OCI-LY3 (cell line): ENCODE measurements at regions not wholly inside any gene's neighbourhood (a gene's known extent, or its start where the extent isn't known, plus 50 kb on each side); places are given as distances from the start of the nearest gene placed in this dataset.

ENCODE experiments used
- H2AFZ ChIP-seq: fragments of 200-600, 300-600 bp; shearing (Covaris generic); 2 replicates; pipeline ENCODE4 v1.6.0; 2014; ENCODE audit warnings: antibody characterized with exemption, low read depth, low read length
- H3K27ac ChIP-seq: fragments of 200-600, 300-600 bp; sonication (generic); 2 replicates; pipeline ENCODE4 v1.5.1; 2014; ENCODE audit warnings: mild to moderate bottlenecking, low read length, moderate library complexity, mixed read lengths
- H3K27me3 ChIP-seq: fragments of 200-600, 300-600 bp; sonication (generic); 2 replicates; pipeline ENCODE4 v1.6.1; 2014; ENCODE audit warnings: low read depth, low read length, mixed read lengths
- H3K36me3 ChIP-seq: fragments of 200-600, 300-600 bp; sonication (generic); replicated peaks from 2 replicates; pipeline ENCODE3; 2014; ENCODE audit warnings: low read depth, low read length, mixed read lengths
- H3K4me1 ChIP-seq: fragments of 300-600, 200-600 bp; sonication (generic); 2 replicates; pipeline ENCODE4 v1.6.1; 2014; ENCODE audit warnings: low read length, mixed read lengths
- H3K4me2 ChIP-seq: fragments of 200-600, 300-600 bp; sonication (generic); 2 replicates; pipeline ENCODE4 v1.6.1; 2014; ENCODE audit warnings: low read length, mixed read lengths
- H3K4me3 ChIP-seq: fragments of 300-600, 200-600 bp; sonication (generic); 2 replicates; pipeline ENCODE4 v1.5.1; 2014; ENCODE audit warnings: antibody characterized with exemption, mild to moderate bottlenecking, low read length, moderate library complexity
- H3K79me2 ChIP-seq: fragments of 300-600, 200-600 bp; shearing (Covaris generic); 2 replicates; pipeline ENCODE4 v1.6.1; 2014; ENCODE audit warnings: mild to moderate bottlenecking, low read length, mixed read lengths
- H3K9ac ChIP-seq: fragments of 300-600, 200-600 bp; shearing (Covaris generic); 2 replicates; pipeline ENCODE4 v1.6.0; 2014; ENCODE audit warnings: mild to moderate bottlenecking, low read length, moderate library complexity
- H3K9me3 ChIP-seq: fragments of 200-600, 300-600 bp; shearing (Covaris generic); 2 replicates; pipeline ENCODE4 v1.6.1; 2014; ENCODE audit warnings: low read length, mixed read lengths; ENCODE audit not compliant: insufficient read depth
- H4K20me1 ChIP-seq: fragments of 200-600, 300-600 bp; sonication (generic); 2 replicates; pipeline ENCODE4 v1.6.1; 2016; ENCODE audit warnings: low read length, mixed read lengths; ENCODE audit not compliant: insufficient read depth
- CTCF ChIP-seq: fragments of 200-600, 300-600 bp; sonication (generic); IDR thresholded peaks from 2 replicates; pipeline ENCODE4 v1.5.1; 2014; ENCODE audit warnings: antibody characterized with exemption, low read length, low read depth
- EZH2phosphoT487 ChIP-seq: fragments of 200-600 bp; shearing (Covaris generic); IDR thresholded peaks from 2 replicates; pipeline ENCODE4 v1.6.1; 2018; ENCODE audit warnings: antibody characterized with exemption, mixed run types, low read depth

GRCh38 chr12:131350943-131351318 lies 360.0 kb upstream of the SFSWAP start:
- Histone ChIP-seq H3K9me3 (no peaks in the 10 kb centered on the region), H3K4me2 (no peak overlapping the region), H3K27me3 (no peaks in the 10 kb centered on the region), H3K4me1 (peaks cover 17% of the 10 kb centered on the region; the same call in 1 of the 2 replicates), H3K9ac (no peak overlapping the region), H3K4me3 (no peak overlapping the region), H3K36me3 (no peaks in the 10 kb centered on the region), H4K20me1 (no peaks in the 10 kb centered on the region), H3K27ac (0 out of 2 replicates have a peak overlapping the region, but pooled peaks have one; percentile 11), H3K79me2 (no peaks in the 10 kb centered on the region), H2AFZ (no peak overlapping the region)
- no peak for TF ChIP-seq CTCF
- TF ChIP-seq EZH2phosphoT487, result no peak

- no peaks in the 10 kb centered on the region for H3K36me3 ChIP-seq
- H3K4me3 ChIP-seq, result no peak overlapping the region
- peaks cover 17% of the 10 kb centered on the region; the same call in 1 of the 2 replicates for H3K4me1 ChIP-seq
- H3K4me2 ChIP-seq, result no peak overlapping the region
- H3K9ac ChIP-seq, result no peak overlapping the region
- H3K9me3 ChIP-seq, result no peaks in the 10 kb centered on the region
- no peak overlapping the region for H2AFZ ChIP-seq
- H4K20me1 ChIP-seq, result no peaks in the 10 kb centered on the region
- H3K27me3 ChIP-seq, result no peaks in the 10 kb centered on the region
- H3K27ac ChIP-seq, result 0 out of 2 replicates have a peak overlapping the region, but pooled peaks have one; percentile 11
- no peaks in the 10 kb centered on the region for H3K79me2 ChIP-seq
- TF ChIP-seq CTCF (no peak), EZH2phosphoT487 (no peak)
Observed at GRCh38 chr12:131351319-131352028, 359.4 kb upstream of the SFSWAP start.

GRCh38 chr12:131352296-131352900 lies 358.5 kb upstream of the SFSWAP start:
- Histone ChIP-seq H3K4me2 (no peak overlapping the region), H2AFZ (no peak overlapping the region), H3K27me3 (no peaks in the 10 kb centered on the region), H3K4me3 (no peak overlapping the region), H3K36me3 (no peaks in the 10 kb centered on the region), H3K9ac (no peak overlapping the region), H3K79me2 (no peaks in the 10 kb centered on the region), H3K4me1 (peaks cover 17% of the 10 kb centered on the region; the same call in 1 of the 2 replicates), H3K27ac (no peak overlapping the region), H4K20me1 (no peaks in the 10 kb centered on the region), H3K9me3 (no peaks in the 10 kb centered on the region)
- no peak for TF ChIP-seq EZH2phosphoT487

- no peak overlapping the region for H3K4me3 ChIP-seq
Observed at GRCh38 chr12:131353376-131353775, 357.5 kb upstream of the SFSWAP start.

More at GRCh38 chr12:131353376-131353775, 357.5 kb upstream of the SFSWAP start:
- Histone ChIP-seq H3K36me3 (no peaks in the 10 kb centered on the region), H3K9me3 (no peaks in the 10 kb centered on the region), H3K4me1 (peaks cover 17% of the 10 kb centered on the region; the same call in 1 of the 2 replicates), H3K27ac (no peak overlapping the region), H4K20me1 (no peaks in the 10 kb centered on the region), H3K4me2 (no peak overlapping the region), H3K27me3 (no peaks in the 10 kb centered on the region), H3K9ac (no peak overlapping the region), H3K79me2 (no peaks in the 10 kb centered on the region), H2AFZ (no peak overlapping the region)
- TF ChIP-seq EZH2phosphoT487 (no peak), CTCF (no peak)
